ENCODE measurements at regions not wholly inside any gene's neighbourhood (a gene's known extent, or its start where the extent isn't known, plus 50 kb on each side); places are given as distances from the start of the nearest gene placed in this dataset.

DNA sequence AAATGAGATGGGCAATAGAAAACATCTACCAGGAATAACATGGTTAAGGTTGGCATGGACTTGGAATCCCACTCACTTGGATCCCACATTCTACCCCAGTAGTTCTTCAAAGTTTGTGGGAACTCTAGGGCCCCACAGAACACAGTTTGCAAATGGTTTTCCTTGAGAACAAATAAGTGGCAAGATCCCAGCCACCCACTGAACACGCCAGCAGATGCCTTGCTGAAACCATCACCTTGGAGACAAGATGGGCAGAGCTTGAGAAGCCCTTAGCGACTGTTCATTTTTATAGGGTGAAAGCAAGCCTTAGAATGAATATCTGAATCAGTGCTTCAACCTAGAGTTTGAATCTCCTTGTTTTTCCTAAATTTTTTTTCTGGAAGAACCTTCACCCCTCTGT is 349.1 kb downstream of the RPS24 start:
- TF ChIP-seq, protein P1, sequence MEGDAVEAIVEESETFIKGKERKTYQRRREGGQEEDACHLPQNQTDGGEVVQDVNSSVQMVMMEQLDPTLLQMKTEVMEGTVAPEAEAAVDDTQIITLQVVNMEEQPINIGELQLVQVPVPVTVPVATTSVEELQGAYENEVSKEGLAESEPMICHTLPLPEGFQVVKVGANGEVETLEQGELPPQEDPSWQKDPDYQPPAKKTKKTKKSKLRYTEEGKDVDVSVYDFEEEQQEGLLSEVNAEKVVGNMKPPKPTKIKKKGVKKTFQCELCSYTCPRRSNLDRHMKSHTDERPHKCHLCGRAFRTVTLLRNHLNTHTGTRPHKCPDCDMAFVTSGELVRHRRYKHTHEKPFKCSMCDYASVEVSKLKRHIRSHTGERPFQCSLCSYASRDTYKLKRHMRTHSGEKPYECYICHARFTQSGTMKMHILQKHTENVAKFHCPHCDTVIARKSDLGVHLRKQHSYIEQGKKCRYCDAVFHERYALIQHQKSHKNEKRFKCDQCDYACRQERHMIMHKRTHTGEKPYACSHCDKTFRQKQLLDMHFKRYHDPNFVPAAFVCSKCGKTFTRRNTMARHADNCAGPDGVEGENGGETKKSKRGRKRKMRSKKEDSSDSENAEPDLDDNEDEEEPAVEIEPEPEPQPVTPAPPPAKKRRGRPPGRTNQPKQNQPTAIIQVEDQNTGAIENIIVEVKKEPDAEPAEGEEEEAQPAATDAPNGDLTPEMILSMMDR (IDR thresholded peaks at IDR 0.05) = no peak
- TF ChIP-seq POLR2AphosphoS5 (IDR thresholded peaks at IDR 0.05) = no peak

Measured in suprapubic skin (tissue), 3 donors.